Stimulated activated CD8-positive, alpha-beta memory T cell treated with anti-CD3 and anti-CD28 coated beads, Interleukin-4, amount 100 ng/mL, for 1 hour (primary cell): ENCODE measurements at regions not wholly inside any gene's neighbourhood (a gene's known extent, or its start where the extent isn't known, plus 50 kb on each side); places are given as distances from the start of the nearest gene placed in this dataset.
"Not testable (repeated sequence)": the region's sequence is repeated elsewhere in the genome, so short reads cannot be mapped to it uniquely, and the experiment has no call there.

Experiments
- DNase-seq, 2 donors: peaks; one replicate each; pipeline ENCODE4 v3.0.0-alpha.2; 2020; ENCODE audit warnings: low read depth in 2 of 2, low spot score in 1 of 2

GRCh38 chr1:157328120-157328519, 189.9 kb upstream of the ETV3 start:
- not testable (repeated sequence) for DNase-seq

- DNase-seq, result no peak
These were observed 188.1 kb upstream of the ETV3 start for GRCh38 chr1:157326173-157326859.

GRCh38 chr1:157325220-157325619, 187.0 kb upstream of the ETV3 start:
- no peak for DNase-seq

GRCh38 chr1:157321972-157322371, 183.8 kb upstream of the ETV3 start:
- not testable (repeated sequence) for DNase-seq

GRCh38 chr1:157319567-157319966, 181.4 kb upstream of the ETV3 start:
- DNase-seq, result no peak

- not testable (repeated sequence) for DNase-seq
These were observed 179.0 kb upstream of the ETV3 start for GRCh38 chr1:157317229-157317628.

GRCh38 chr1:157315544-157315943, 177.3 kb upstream of the ETV3 start:
- DNase-seq, result no peak

- no peak for DNase-seq
These were observed 176.2 kb upstream of the ETV3 start for GRCh38 chr1:157314408-157314807.

GRCh38 chr1:157313240-157313807, 175.1 kb upstream of the ETV3 start:
- DNase-seq, result no peak

GRCh38 chr1:157312082-157312812, 174.1 kb upstream of the ETV3 start:
- DNase-seq, result no peak

GRCh38 chr1:157311730-157312081, 173.5 kb upstream of the ETV3 start:
- DNase-seq, result no peak

- DNase-seq, result not testable (repeated sequence)
These were observed 172.9 kb upstream of the ETV3 start for GRCh38 chr1:157310805-157311729.

- DNase-seq, result no peak
These were observed 172.2 kb upstream of the ETV3 start for GRCh38 chr1:157310401-157310800.

- DNase-seq, result no peak
These were observed 169.3 kb upstream of the ETV3 start for GRCh38 chr1:157307491-157307890.

GRCh38 chr1:157306896-157307295, 168.7 kb upstream of the ETV3 start:
- DNase-seq, result no peak

GRCh38 chr1:157304271-157304670, 166.1 kb upstream of the ETV3 start:
- DNase-seq, result no peak

- no peak for DNase-seq
These were observed 164.5 kb upstream of the ETV3 start for GRCh38 chr1:157302724-157303123.

GRCh38 chr1:157302199-157302497, 164.0 kb upstream of the ETV3 start:
- DNase-seq, result no peak

- no peak for DNase-seq
These were observed 163.4 kb upstream of the ETV3 start for GRCh38 chr1:157301477-157302198.

GRCh38 chr1:157294387-157295145, 156.4 kb upstream of the ETV3 start:
- DNase-seq, result not testable (repeated sequence)
